Tibial nerve (tissue), 4 donors: ENCODE measurements at regions not wholly inside any gene's neighbourhood (a gene's known extent, or its start where the extent isn't known, plus 50 kb on each side); places are given as distances from the start of the nearest gene placed in this dataset.

Experiments
- DNase-seq, 2 donors: peaks; one replicate each; pipeline ENCODE4 v3.0.0-alpha.2; 2019; ENCODE audit warnings: low spot score in 2 of 2
- H3K27ac ChIP-seq, 4 donors: fragments of 200-600 bp; sonication (generic) in 3 of 4; one replicate each; pipeline ENCODE4 v1.5.1; 2017 to 2019; ENCODE audit warnings: mild to moderate bottlenecking in 1 of 4
- H3K27me3 ChIP-seq, 2 donors: fragments of 200-600 bp; sonication (generic) in 1 of 2; one replicate each; pipeline versions ENCODE4 v1.5.1 to v1.6.0; 2017 to 2019
- H3K36me3 ChIP-seq, 3 donors: fragments of 200-600 bp; sonication (generic); one replicate each; pipeline ENCODE4 v1.5.1; 2018 to 2019
- H3K4me1 ChIP-seq, 4 donors: fragments of 200-600 bp; sonication (generic) in 3 of 4; one replicate each; pipeline ENCODE4 v1.5.1; 2017 to 2019
- H3K4me3 ChIP-seq, 4 donors: fragments of 200-600 bp; sonication (generic) in 3 of 4; one replicate each; pipeline ENCODE4 v1.5.1; 2017 to 2019; ENCODE audit warnings: mild to moderate bottlenecking in 1 of 4, moderate library complexity in 1 of 4
- H3K9me3 ChIP-seq, 4 donors: fragments of 200-600 bp; sonication (generic) in 3 of 4; one replicate each; pipeline ENCODE4 v1.5.1; 2017 to 2019
- EP300 ChIP-seq, 2 donors: sonication (generic); formaldehyde crosslinking; IDR thresholded peaks; one replicate each; pipeline ENCODE4 v1.6.1; 2017; ENCODE audit warnings: antibody characterized with exemption in 2 of 2, mild to moderate bottlenecking in 1 of 2
- POLR2A ChIP-seq, 2 donors: fragments of 450-650 bp; IDR thresholded peaks; one replicate each; pipeline ENCODE4 v1.6.1; 2017; ENCODE audit warnings: antibody characterized with exemption in 2 of 2, mild to moderate bottlenecking in 2 of 2, moderate library complexity in 2 of 2
- WGBS, 2 donors: methylation state at CpG; one replicate each; pipeline ENCODE4 v1.1.5; 2018; 5-methylcytosine and 5-hydroxymethylcytosine counted together
- TF ChIP-seq, protein P1 (sequence below), 5 experiments: fragments of 200-600 bp in 3 of 5; fragments of 450-650 bp in 2 of 5; sonication (generic) in 3 of 5; IDR thresholded peaks; one replicate each; pipeline ENCODE4 v1.5.1; 2016 to 2019; ENCODE audit warnings: antibody characterized with exemption in 5 of 5, mild to moderate bottlenecking in 3 of 5, moderate library complexity in 2 of 5

DNA sequence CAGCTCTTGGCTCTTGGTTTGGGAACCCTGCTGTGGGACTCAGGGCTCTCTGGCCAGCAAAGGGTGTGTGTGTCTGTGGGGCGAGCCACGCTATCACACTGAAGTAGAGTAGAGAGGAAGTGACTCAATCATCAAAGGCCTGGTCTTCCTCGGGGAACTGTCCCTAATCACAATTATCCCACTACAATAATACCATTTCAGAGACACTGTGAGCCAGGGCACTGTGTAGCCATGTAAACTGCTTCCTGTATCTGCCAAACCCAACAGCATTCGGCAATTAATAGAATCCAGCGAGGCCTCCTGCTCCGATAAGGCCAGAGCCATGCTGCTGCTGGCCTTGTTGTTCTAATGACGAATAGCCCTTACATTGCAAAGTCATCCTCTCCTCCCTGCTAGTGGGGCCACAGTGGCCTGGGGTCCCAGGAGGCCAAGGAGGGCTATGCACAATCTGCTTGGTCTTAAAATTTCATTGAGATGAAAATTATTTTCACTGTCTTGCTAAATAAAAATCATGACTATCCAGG is 49.8 kb upstream of the LMO2 start:
- WGBS, 2 donors: 27 to 34% methylated on average over 7 of the region's 7 CpGs
- Histone ChIP-seq H3K27me3 (no peaks in the 10 kb centered on the region), H3K9me3 (no peaks in the 10 kb centered on the region), H3K4me1 (peaks cover 0 to 34% (median 2%) of the 10 kb centered on the region in 4 donors), H3K36me3 (no peaks in the 10 kb centered on the region), H3K27ac (no peak overlapping the region), H3K4me3 (no peak overlapping the region)
- TF ChIP-seq EP300 (IDR thresholded peaks at IDR 0.05) (peak in 1 of 2 donors; percentile 24), POLR2A (IDR thresholded peaks at IDR 0.05) (no peak)
- TF ChIP-seq, protein P1, sequence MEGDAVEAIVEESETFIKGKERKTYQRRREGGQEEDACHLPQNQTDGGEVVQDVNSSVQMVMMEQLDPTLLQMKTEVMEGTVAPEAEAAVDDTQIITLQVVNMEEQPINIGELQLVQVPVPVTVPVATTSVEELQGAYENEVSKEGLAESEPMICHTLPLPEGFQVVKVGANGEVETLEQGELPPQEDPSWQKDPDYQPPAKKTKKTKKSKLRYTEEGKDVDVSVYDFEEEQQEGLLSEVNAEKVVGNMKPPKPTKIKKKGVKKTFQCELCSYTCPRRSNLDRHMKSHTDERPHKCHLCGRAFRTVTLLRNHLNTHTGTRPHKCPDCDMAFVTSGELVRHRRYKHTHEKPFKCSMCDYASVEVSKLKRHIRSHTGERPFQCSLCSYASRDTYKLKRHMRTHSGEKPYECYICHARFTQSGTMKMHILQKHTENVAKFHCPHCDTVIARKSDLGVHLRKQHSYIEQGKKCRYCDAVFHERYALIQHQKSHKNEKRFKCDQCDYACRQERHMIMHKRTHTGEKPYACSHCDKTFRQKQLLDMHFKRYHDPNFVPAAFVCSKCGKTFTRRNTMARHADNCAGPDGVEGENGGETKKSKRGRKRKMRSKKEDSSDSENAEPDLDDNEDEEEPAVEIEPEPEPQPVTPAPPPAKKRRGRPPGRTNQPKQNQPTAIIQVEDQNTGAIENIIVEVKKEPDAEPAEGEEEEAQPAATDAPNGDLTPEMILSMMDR (IDR thresholded peaks at IDR 0.05): no peak
- no peak for DNase-seq
